ENCODE measurements at regions not wholly inside any gene's neighbourhood (a gene's known extent, or its start where the extent isn't known, plus 50 kb on each side); places are given as distances from the start of the nearest gene placed in this dataset.

GRCh38 chr10:23557777-23558176 is 118.9 kb downstream of the OTUD1 start:
- no peak for TF ChIP-seq CTCF (IDR thresholded peaks at IDR 0.05; ENCODE audit: insufficient read depth, low read depth, low read length)
- no peak for TF ChIP-seq EZH2 (IDR thresholded peaks at IDR 0.05; ENCODE audit: insufficient read depth, low read length)

Data from astrocyte (in vitro differentiated cells and primary cell).